ENCODE measurements at regions not wholly inside any gene's neighbourhood (a gene's known extent, or its start where the extent isn't known, plus 50 kb on each side); places are given as distances from the start of the nearest gene placed in this dataset.

- no peak for DNase-seq
Observed at GRCh38 chr6:167759206-167759605, 67.5 kb upstream of the AFDN start.

- no peak for DNase-seq
Observed at GRCh38 chr6:167759912-167760311, 66.8 kb upstream of the AFDN start.

GRCh38 chr6:167760979-167761793 is 65.5 kb upstream of the AFDN start:
- DNase-seq: no peak

- no peak for DNase-seq
Observed at GRCh38 chr6:167761794-167762258, 64.9 kb upstream of the AFDN start.

GRCh38 chr6:167762259-167762962 is 64.3 kb upstream of the AFDN start:
- no peak for DNase-seq

- DNase-seq: no peak
Observed at GRCh38 chr6:167763056-167763944, 63.4 kb upstream of the AFDN start.

- no peak for DNase-seq
Observed at GRCh38 chr6:167764215-167764614, 62.5 kb upstream of the AFDN start.

GRCh38 chr6:167764713-167765479 is 61.8 kb upstream of the AFDN start:
- no peak for DNase-seq

GRCh38 chr6:167766986-167767714 is 59.6 kb upstream of the AFDN start:
- no peak for DNase-seq

GRCh38 chr6:167767715-167768107 is 59.0 kb upstream of the AFDN start:
- no peak for DNase-seq

- DNase-seq: no peak
Observed at GRCh38 chr6:167768471-167769215, 58.1 kb upstream of the AFDN start.

GRCh38 chr6:167769408-167770190 is 57.1 kb upstream of the AFDN start:
- DNase-seq: no peak

GRCh38 chr6:167770291-167770955 is 56.3 kb upstream of the AFDN start:
- DNase-seq: no peak

- DNase-seq: no peak
Observed at GRCh38 chr6:167774881-167775280, 51.8 kb upstream of the AFDN start.

GRCh38 chr6:167776906-167777627 is 49.6 kb upstream of the AFDN start:
- no peak for DNase-seq
